Left lung (tissue), 4 donors: ENCODE measurements at regions not wholly inside any gene's neighbourhood (a gene's known extent, or its start where the extent isn't known, plus 50 kb on each side); places are given as distances from the start of the nearest gene placed in this dataset.

Source experiments
- ATAC-seq: fragments of 200-7000 bp; cut with Tn5 transposase; one replicate; pipeline ENCODE4 v1.9.1; 2020; ENCODE audit warnings: moderate library complexity
- DNase-seq, 4 donors: peaks; one replicate each; pipeline ENCODE4 v3.0.0-alpha.2; 2013 to 2020
- H3K27ac ChIP-seq, 2 donors: fragments of 200-600 bp; sonication (generic) in 1 of 2; one replicate each; pipeline versions ENCODE4 v1.5.0 to v1.8.0; 2020 to 2021
- H3K27me3 ChIP-seq, 2 donors: fragments of 200-600 bp; sonication (generic) in 1 of 2; one replicate each; pipeline versions ENCODE4 v1.5.0 to v1.8.0; 2020 to 2021
- H3K36me3 ChIP-seq, 2 donors: fragments of 200-600 bp; sonication (generic) in 1 of 2; one replicate each; pipeline versions ENCODE4 v1.5.0 to v1.8.0; 2020 to 2021
- H3K4me1 ChIP-seq, 2 donors: fragments of 200-600 bp; one replicate each; pipeline ENCODE4 v1.8.0; 2021
- H3K4me3 ChIP-seq, 2 donors: fragments of 200-600 bp; sonication (generic) in 1 of 2; one replicate each; pipeline versions ENCODE4 v1.5.0 to v1.8.0; 2020 to 2021; ENCODE audit warnings: mild to moderate bottlenecking in 1 of 2
- H3K9me3 ChIP-seq, 2 donors: fragments of 200-600 bp; sonication (generic) in 1 of 2; one replicate each; pipeline versions ENCODE4 v1.5.0 to v1.8.0; 2020 to 2021
- CTCF ChIP-seq, 2 donors: fragments of 200-600 bp; sonication (generic) in 1 of 2; IDR thresholded peaks; one replicate each; pipeline versions ENCODE4 v1.5.0 to v1.8.0; 2021; ENCODE audit warnings: antibody characterized with exemption in 2 of 2
- intact Hi-C, 2 donors: fragments of 100-400 bp; cut with DNase I; formaldehyde crosslinking; loops; one replicate each; pipeline versions ENCODE4 v1.11.2 to v1.14.2; 2022
- donor health status: DM: no; HTN: yes; CAD: no.
- donor health status: DM: no; HTN: no; CAD: no.

GRCh38 chr10:128432011-128432410 lies 305.8 kb upstream of the MKI67 start:
- H3K9me3 ChIP-seq = no peaks in the 10 kb centered on the region
- ATAC-seq (no peak), DNase-seq (no peak)
- no peak overlapping the region for H3K27ac ChIP-seq
- intact Hi-C loops = no loop called here
- H3K4me3 ChIP-seq = no peak overlapping the region
- no peak for TF ChIP-seq CTCF (IDR thresholded peaks at IDR 0.05)
- H3K4me1 ChIP-seq = no peaks in the 10 kb centered on the region
- H3K27me3 ChIP-seq = peaks cover 0 to 51% of the 10 kb centered on the region in 2 donors
- H3K36me3 ChIP-seq = no peaks in the 10 kb centered on the region

GRCh38 chr10:128432423-128432822 lies 306.2 kb upstream of the MKI67 start:
- no peak for TF ChIP-seq CTCF (IDR thresholded peaks at IDR 0.05)
- Histone ChIP-seq H3K36me3 (no peaks in the 10 kb centered on the region), H3K4me1 (no peaks in the 10 kb centered on the region), H3K4me3 (no peak overlapping the region), H3K27me3 (peaks cover 0 to 51% of the 10 kb centered on the region in 2 donors), H3K27ac (no peak overlapping the region), H3K9me3 (no peaks in the 10 kb centered on the region)
- DNase-seq (no peak), ATAC-seq (no peak)
- intact Hi-C loops = no loop called here

GRCh38 chr10:128435811-128436210 lies 309.6 kb upstream of the MKI67 start:
- Histone ChIP-seq H3K4me1 (no peaks in the 10 kb centered on the region), H3K4me3 (no peak overlapping the region), H3K9me3 (no peaks in the 10 kb centered on the region), H3K36me3 (no peaks in the 10 kb centered on the region), H3K27ac (no peak overlapping the region), H3K27me3 (peaks cover 0 to 61% of the 10 kb centered on the region in 2 donors)
- no peak for TF ChIP-seq CTCF (IDR thresholded peaks at IDR 0.05)
- intact Hi-C loops = no loop called here
- no peak for DNase-seq
- ATAC-seq = no peak

- no peak for DNase-seq
- H3K9me3 ChIP-seq = no peaks in the 10 kb centered on the region
- ATAC-seq = no peak
- H3K4me1 ChIP-seq = no peaks in the 10 kb centered on the region
- intact Hi-C loops = no loop called here
- no peak overlapping the region for H3K27ac ChIP-seq
- H3K27me3 ChIP-seq = peaks cover 0 to 47% of the 10 kb centered on the region in 2 donors
- TF ChIP-seq CTCF (IDR thresholded peaks at IDR 0.05) = no peak
- H3K36me3 ChIP-seq = no peaks in the 10 kb centered on the region
- no peak overlapping the region for H3K4me3 ChIP-seq
Observed at GRCh38 chr10:128437786-128438345, 311.6 kb upstream of the MKI67 start.

GRCh38 chr10:128438417-128439063 lies 312.3 kb upstream of the MKI67 start:
- Histone ChIP-seq H3K4me1 (no peaks in the 10 kb centered on the region), H3K27me3 (peaks cover 0 to 47% of the 10 kb centered on the region in 2 donors), H3K9me3 (no peaks in the 10 kb centered on the region), H3K36me3 (no peaks in the 10 kb centered on the region), H3K27ac (no peak overlapping the region), H3K4me3 (no peak overlapping the region)
- intact Hi-C loops = no loop called here
- TF ChIP-seq CTCF (IDR thresholded peaks at IDR 0.05) = no peak
- no peak for DNase-seq
- no peak for ATAC-seq
